PC-9 (cell line): ENCODE measurements at regions not wholly inside any gene's neighbourhood (a gene's known extent, or its start where the extent isn't known, plus 50 kb on each side); places are given as distances from the start of the nearest gene placed in this dataset.

ENCODE experiments used
- BruUV-seq: library from RNA; stranded (reverse); fragments of 400-500 nt; replicated peaks from 2 replicates; lab custom pipeline; 2021; lab: Mats Ljungman, UMichigan
- CTCF ChIA-PET: fragments of 300-600 bp; sonication (Branson Sonifier 250); formaldehyde crosslinking; loops from one replicate; lab custom pipeline; 2022; ENCODE audit warnings: antibody characterized with exemption; lab: Charles Lee
- POLR2A ChIA-PET: fragments of 300-600 bp; sonication (Branson Sonifier 250); formaldehyde crosslinking; loops from one replicate; lab custom pipeline; 2022; ENCODE audit warnings: antibody characterized with exemption; ENCODE audit not compliant: unreplicated experiment; lab: Charles Lee
- DNase-seq, 2 experiments: peaks; one replicate each; pipeline versions ENCODE4 v3.0.0 to v3.0.0-alpha.2; 2015 to 2022; ENCODE audit warnings: mixed read lengths in 1 of 2
- H2AFZ ChIP-seq: fragments of 200-600 bp; sonication (generic); 2 replicates; pipeline ENCODE4 v1.8.1; 2017; ENCODE audit warnings: antibody characterized with exemption
- H3F3A ChIP-seq: fragments of 200-600 bp; sonication (generic); 2 replicates; pipeline ENCODE4 v1.8.1; 2017; ENCODE audit warnings: antibody characterized with exemption, mild to moderate bottlenecking, low read depth; ENCODE audit not compliant: insufficient read depth
- H3K27ac ChIP-seq: fragments of 200-600 bp; sonication (generic); 2 replicates; pipeline ENCODE4 v1.6.1; 2016; ENCODE audit warnings: mixed run types
- H3K27me3 ChIP-seq: fragments of 200-600 bp; sonication (generic); 2 replicates; pipeline ENCODE4 v1.6.1; 2016; ENCODE audit warnings: low read depth, mixed run types; ENCODE audit not compliant: insufficient read depth
- H3K36me3 ChIP-seq: fragments of 200-600 bp; sonication (generic); 2 replicates; pipeline ENCODE4 v1.6.1; 2016; ENCODE audit warnings: low read depth, mixed run types
- H3K4me1 ChIP-seq: fragments of 200-600 bp; sonication (generic); replicated peaks from 2 replicates; pipeline ENCODE4 v1.6.1; 2016; ENCODE audit warnings: mixed run types; ENCODE audit not compliant: insufficient read depth
- H3K4me2 ChIP-seq: fragments of 200-600 bp; sonication (generic); 2 replicates; pipeline ENCODE4 v1.6.1; 2017; ENCODE audit warnings: mixed run types
- H3K4me3 ChIP-seq: fragments of 200-600 bp; sonication (generic); 2 replicates; pipeline ENCODE4 v1.6.1; 2016; ENCODE audit warnings: mixed run types
- H3K79me2 ChIP-seq: fragments of 200-600 bp; sonication (generic); 2 replicates; pipeline ENCODE4 v1.6.1; 2017; ENCODE audit warnings: low read depth, mixed run types
- H3K9me2 ChIP-seq: fragments of 200-600 bp; sonication (generic); 2 replicates; pipeline ENCODE4 v1.8.1; 2017; ENCODE audit warnings: mild to moderate bottlenecking; ENCODE audit not compliant: insufficient read depth
- H3K9me3 ChIP-seq: fragments of 200-600 bp; sonication (generic); 2 replicates; pipeline ENCODE4 v1.8.1; 2016; ENCODE audit warnings: low read depth; ENCODE audit not compliant: insufficient read depth
- H4K20me1 ChIP-seq: fragments of 200-600 bp; sonication (generic); 2 replicates; pipeline ENCODE4 v1.8.1; 2017; ENCODE audit not compliant: insufficient read depth
- CTCF ChIP-seq: fragments of 200-600 bp; sonication (generic); conservative IDR thresholded peaks from 2 replicates; pipeline ENCODE4 v1.6.1; 2017; ENCODE audit warnings: mixed run types, antibody characterized with exemption, mild to moderate bottlenecking, moderate library complexity
- EZH2 ChIP-seq: fragments of 200-600 bp; sonication (generic); IDR thresholded peaks from 2 replicates; pipeline ENCODE4 v1.8.0; 2017; ENCODE audit warnings: antibody characterized with exemption, low read depth
- intact Hi-C: fragments of 100-400 bp; cut with micrococcal nuclease; formaldehyde crosslinking; loops from one replicate; pipeline ENCODE4 v1.10.0; 2022; ENCODE audit not compliant: unreplicated experiment

- no peak overlapping the region for H3K4me3 ChIP-seq
Observed at GRCh38 chr16:64493709-64494108, 628.2 kb downstream of the CDH11 start.

GRCh38 chr16:64489449-64489848 lies 632.4 kb downstream of the CDH11 start:
- Histone ChIP-seq H3K27ac (no peak overlapping the region), H3K9me2 (no peaks in the 10 kb centered on the region), H3K4me1 (no peaks in the 10 kb centered on the region), H2AFZ (no peak overlapping the region), H3F3A (no peaks in the 10 kb centered on the region), H3K4me2 (no peak overlapping the region), H4K20me1 (no peaks in the 10 kb centered on the region), H3K9me3 (no peaks in the 10 kb centered on the region), H3K36me3 (no peaks in the 10 kb centered on the region), H3K79me2 (no peaks in the 10 kb centered on the region), H3K27me3 (no peaks in the 10 kb centered on the region), H3K4me3 (no peak overlapping the region)
- intact Hi-C loops = no loop called here
- DNase-seq = no peak
- ChIA-PET POLR2A (no interaction called here), CTCF (no interaction called here)
- no TSS peak for BruUV-seq
- TF ChIP-seq EZH2 (no peak), CTCF (no peak)

More at GRCh38 chr16:64493709-64494108, 628.2 kb downstream of the CDH11 start:
- Histone ChIP-seq H3F3A (no peaks in the 10 kb centered on the region), H3K27ac (no peak overlapping the region), H3K4me2 (no peak overlapping the region), H3K4me1 (no peaks in the 10 kb centered on the region), H3K36me3 (no peaks in the 10 kb centered on the region), H3K9me3 (no peaks in the 10 kb centered on the region), H2AFZ (no peak overlapping the region), H3K27me3 (no peaks in the 10 kb centered on the region), H3K9me2 (no peaks in the 10 kb centered on the region), H3K79me2 (no peaks in the 10 kb centered on the region), H4K20me1 (no peaks in the 10 kb centered on the region)
- POLR2A ChIA-PET = no interaction called here
- no TSS peak for BruUV-seq
- CTCF ChIA-PET = no interaction called here
- TF ChIP-seq EZH2 (no peak), CTCF (no peak)
- intact Hi-C loops = no loop called here
- no peak for DNase-seq

GRCh38 chr16:64486561-64486960 lies 635.3 kb downstream of the CDH11 start:
- TF ChIP-seq CTCF (no peak), EZH2 (no peak)
- no peaks in the 10 kb centered on the region for H3K79me2 ChIP-seq
- H3K27ac ChIP-seq = no peak overlapping the region
- H3F3A ChIP-seq = no peaks in the 10 kb centered on the region
- no peak overlapping the region for H3K4me3 ChIP-seq
- no peaks in the 10 kb centered on the region for H3K4me1 ChIP-seq
- no peaks in the 10 kb centered on the region for H3K9me3 ChIP-seq
- ChIA-PET POLR2A (no interaction called here), CTCF (no interaction called here)
- H3K27me3 ChIP-seq = no peaks in the 10 kb centered on the region
- H3K9me2 ChIP-seq = no peaks in the 10 kb centered on the region
- no TSS peak for BruUV-seq
- intact Hi-C loops = no loop called here
- no peak overlapping the region for H2AFZ ChIP-seq
- H4K20me1 ChIP-seq = no peaks in the 10 kb centered on the region
- DNase-seq = no peak
- no peaks in the 10 kb centered on the region for H3K36me3 ChIP-seq
- no peak overlapping the region for H3K4me2 ChIP-seq
